Neural cell (in vitro differentiated cells): ENCODE measurements at regions not wholly inside any gene's neighbourhood (a gene's known extent, or its start where the extent isn't known, plus 50 kb on each side); places are given as distances from the start of the nearest gene placed in this dataset.

ENCODE experiments used
- EP300 ChIP-seq: fragments of 450-650 bp; conservative IDR thresholded peaks from 2 replicates; pipeline ENCODE4 v1.6.1; 2014; ENCODE audit warnings: antibody characterized with exemption, mild to moderate bottlenecking, moderate library complexity; ENCODE audit not compliant: poor library complexity, severe bottlenecking
- EZH2 ChIP-seq: fragments of 200-600, 300-800 bp; shearing (Covaris generic), sonication (generic); IDR thresholded peaks from 2 replicates; pipeline ENCODE4 v1.6.1; 2014; ENCODE audit warnings: antibody characterized with exemption, low read length, borderline replicate concordance, mild to moderate bottlenecking; ENCODE audit not compliant: insufficient read depth, poor library complexity, severe bottlenecking
- MXI1 ChIP-seq: fragments of 450-650 bp; conservative IDR thresholded peaks from 2 replicates; pipeline ENCODE4 v1.6.1; 2014; ENCODE audit warnings: antibody characterized with exemption, mild to moderate bottlenecking; ENCODE audit not compliant: poor library complexity, severe bottlenecking
- POLR2AphosphoS5 ChIP-seq: IDR thresholded peaks from 2 replicates; pipeline ENCODE4 v1.6.1; 2012
- RAD21 ChIP-seq: fragments of 450-650 bp; conservative IDR thresholded peaks from 2 replicates; pipeline ENCODE4 v1.6.1; 2014; ENCODE audit warnings: antibody characterized with exemption, mild to moderate bottlenecking, moderate library complexity
- SMC3 ChIP-seq: fragments of 450-650 bp; conservative IDR thresholded peaks from 2 replicates; pipeline ENCODE4 v1.6.1; 2014; ENCODE audit warnings: antibody characterized with exemption, mild to moderate bottlenecking, moderate library complexity; ENCODE audit not compliant: poor library complexity
- TAF1 ChIP-seq: IDR thresholded peaks from 2 replicates; pipeline ENCODE4 v1.6.1; 2012; ENCODE audit warnings: low read depth
- TF ChIP-seq, protein P1 (sequence below): fragments of 450-650 bp; IDR thresholded peaks from 2 replicates; pipeline ENCODE4 v1.5.1; 2014; ENCODE audit warnings: antibody characterized with exemption, mild to moderate bottlenecking, moderate library complexity; ENCODE audit not compliant: poor library complexity, severe bottlenecking
- TF ChIP-seq, protein P2 (sequence below): IDR thresholded peaks from 2 replicates; pipeline ENCODE4 v1.6.1; 2012; ENCODE audit warnings: borderline replicate concordance

DNA sequence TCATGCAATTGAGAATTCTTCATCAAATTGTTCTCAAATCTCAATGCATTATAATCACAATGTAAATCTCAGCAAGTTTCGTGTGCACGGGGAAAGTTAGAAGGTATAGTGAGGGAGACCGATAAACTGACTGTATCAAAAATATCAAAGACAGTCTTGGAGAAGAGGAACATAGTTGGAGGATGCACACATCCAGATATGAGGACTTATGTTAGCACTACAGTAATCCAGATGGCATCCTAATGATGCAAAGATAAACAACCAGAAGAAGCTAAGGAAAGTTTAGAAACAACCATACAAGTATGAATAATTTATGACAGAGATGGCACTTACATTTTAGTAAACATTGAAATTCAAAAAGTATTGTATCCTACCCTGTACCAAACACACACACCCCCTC lies 760.1 kb downstream of the RPS29 start:
- TF ChIP-seq EP300 (no peak), MXI1 (no peak), RAD21 (no peak), POLR2AphosphoS5 (no peak), TAF1 (no peak), EZH2 (no peak), SMC3 (no peak)
- TF ChIP-seq, protein P1, sequence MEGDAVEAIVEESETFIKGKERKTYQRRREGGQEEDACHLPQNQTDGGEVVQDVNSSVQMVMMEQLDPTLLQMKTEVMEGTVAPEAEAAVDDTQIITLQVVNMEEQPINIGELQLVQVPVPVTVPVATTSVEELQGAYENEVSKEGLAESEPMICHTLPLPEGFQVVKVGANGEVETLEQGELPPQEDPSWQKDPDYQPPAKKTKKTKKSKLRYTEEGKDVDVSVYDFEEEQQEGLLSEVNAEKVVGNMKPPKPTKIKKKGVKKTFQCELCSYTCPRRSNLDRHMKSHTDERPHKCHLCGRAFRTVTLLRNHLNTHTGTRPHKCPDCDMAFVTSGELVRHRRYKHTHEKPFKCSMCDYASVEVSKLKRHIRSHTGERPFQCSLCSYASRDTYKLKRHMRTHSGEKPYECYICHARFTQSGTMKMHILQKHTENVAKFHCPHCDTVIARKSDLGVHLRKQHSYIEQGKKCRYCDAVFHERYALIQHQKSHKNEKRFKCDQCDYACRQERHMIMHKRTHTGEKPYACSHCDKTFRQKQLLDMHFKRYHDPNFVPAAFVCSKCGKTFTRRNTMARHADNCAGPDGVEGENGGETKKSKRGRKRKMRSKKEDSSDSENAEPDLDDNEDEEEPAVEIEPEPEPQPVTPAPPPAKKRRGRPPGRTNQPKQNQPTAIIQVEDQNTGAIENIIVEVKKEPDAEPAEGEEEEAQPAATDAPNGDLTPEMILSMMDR = no peak
- TF ChIP-seq, protein P2, sequence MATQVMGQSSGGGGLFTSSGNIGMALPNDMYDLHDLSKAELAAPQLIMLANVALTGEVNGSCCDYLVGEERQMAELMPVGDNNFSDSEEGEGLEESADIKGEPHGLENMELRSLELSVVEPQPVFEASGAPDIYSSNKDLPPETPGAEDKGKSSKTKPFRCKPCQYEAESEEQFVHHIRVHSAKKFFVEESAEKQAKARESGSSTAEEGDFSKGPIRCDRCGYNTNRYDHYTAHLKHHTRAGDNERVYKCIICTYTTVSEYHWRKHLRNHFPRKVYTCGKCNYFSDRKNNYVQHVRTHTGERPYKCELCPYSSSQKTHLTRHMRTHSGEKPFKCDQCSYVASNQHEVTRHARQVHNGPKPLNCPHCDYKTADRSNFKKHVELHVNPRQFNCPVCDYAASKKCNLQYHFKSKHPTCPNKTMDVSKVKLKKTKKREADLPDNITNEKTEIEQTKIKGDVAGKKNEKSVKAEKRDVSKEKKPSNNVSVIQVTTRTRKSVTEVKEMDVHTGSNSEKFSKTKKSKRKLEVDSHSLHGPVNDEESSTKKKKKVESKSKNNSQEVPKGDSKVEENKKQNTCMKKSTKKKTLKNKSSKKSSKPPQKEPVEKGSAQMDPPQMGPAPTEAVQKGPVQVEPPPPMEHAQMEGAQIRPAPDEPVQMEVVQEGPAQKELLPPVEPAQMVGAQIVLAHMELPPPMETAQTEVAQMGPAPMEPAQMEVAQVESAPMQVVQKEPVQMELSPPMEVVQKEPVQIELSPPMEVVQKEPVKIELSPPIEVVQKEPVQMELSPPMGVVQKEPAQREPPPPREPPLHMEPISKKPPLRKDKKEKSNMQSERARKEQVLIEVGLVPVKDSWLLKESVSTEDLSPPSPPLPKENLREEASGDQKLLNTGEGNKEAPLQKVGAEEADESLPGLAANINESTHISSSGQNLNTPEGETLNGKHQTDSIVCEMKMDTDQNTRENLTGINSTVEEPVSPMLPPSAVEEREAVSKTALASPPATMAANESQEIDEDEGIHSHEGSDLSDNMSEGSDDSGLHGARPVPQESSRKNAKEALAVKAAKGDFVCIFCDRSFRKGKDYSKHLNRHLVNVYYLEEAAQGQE = no peak
